HEK293 (cell line): ENCODE measurements at regions not wholly inside any gene's neighbourhood (a gene's known extent, or its start where the extent isn't known, plus 50 kb on each side); places are given as distances from the start of the nearest gene placed in this dataset.

Source experiments
- CTCF ChIP-seq: fragments of 450-650 bp; formaldehyde crosslinking; IDR thresholded peaks from 2 replicates; pipeline ENCODE4 v1.5.1; 2016; ENCODE audit warnings: missing biosample characterization, missing genetic modification characterization
- ZNF114 ChIP-seq: fragments of 450-650 bp; formaldehyde crosslinking; IDR thresholded peaks from 2 replicates; pipeline ENCODE4 v1.5.0; 2017; ENCODE audit warnings: missing biosample characterization, missing genetic modification characterization
- ZNF426 ChIP-seq: fragments of 450-650 bp; formaldehyde crosslinking; IDR thresholded peaks from 2 replicates; pipeline ENCODE4 v1.5.1; 2017; ENCODE audit warnings: missing biosample characterization, missing genetic modification characterization, mild to moderate bottlenecking, inconsistent platforms, moderate library complexity
- ZNF626 ChIP-seq: fragments of 450-650 bp; sonication (Bioruptor Pico); formaldehyde crosslinking; IDR thresholded peaks from 2 replicates; pipeline ENCODE4 v1.5.1; 2018; ENCODE audit warnings: missing biosample characterization, missing genetic modification characterization, inconsistent platforms
- ZNF704 ChIP-seq: fragments of 450-650 bp; formaldehyde crosslinking; IDR thresholded peaks from 2 replicates; pipeline ENCODE4 v1.5.1; 2016; ENCODE audit warnings: missing biosample characterization, missing genetic modification characterization

DNA sequence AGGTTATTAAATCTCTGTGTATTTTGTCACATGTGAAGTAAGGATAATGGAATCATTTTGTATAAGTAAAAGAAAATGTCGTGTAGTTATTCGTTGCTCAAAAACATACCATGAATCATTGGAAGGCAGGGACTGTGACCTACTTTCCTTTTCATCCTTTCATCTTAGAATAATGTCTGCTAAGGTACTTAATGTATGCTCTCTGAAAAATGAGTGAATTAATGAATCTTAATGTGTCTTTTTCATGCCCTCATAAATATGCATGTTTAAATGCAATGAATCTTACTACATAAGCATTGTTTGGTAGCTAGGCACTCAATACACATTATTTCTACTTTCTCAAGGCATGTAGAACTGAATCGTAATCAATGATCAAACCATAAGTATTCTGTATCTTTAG lies 343.9 kb downstream of the MAGEB5 start:
- TF ChIP-seq ZNF704 (tag by site-specific recombination) (no peak), ZNF426 (no peak), ZNF626 (no peak), ZNF114 (tag by site-specific recombination) (no peak), CTCF (tag by site-specific recombination) (no peak)
